SK-N-SH (cell line): ENCODE measurements at regions not wholly inside any gene's neighbourhood (a gene's known extent, or its start where the extent isn't known, plus 50 kb on each side); places are given as distances from the start of the nearest gene placed in this dataset.
A peak's percentile ranks its signal among the peaks of the same experiment; 100 is the strongest.

ENCODE experiments used
- CTCF ChIA-PET: fragments of 300-600, 350-600 bp; formaldehyde crosslinking; extraction: SDS; loops from one replicate; lab custom pipeline; 2021; lab: Yijun Ruan, JAX
- POLR2A ChIA-PET: fragments of 350-600 bp; sonication (Branson Sonifier 250); formaldehyde crosslinking; extraction: SDS; loops from one replicate; lab custom pipeline; 2020; ENCODE audit warnings: antibody characterized with exemption, inconsistent platforms; lab: Yijun Ruan, JAX
- DNase-seq: peaks from one replicate; pipeline ENCODE4 v3.0.0; 2012
- H2AFZ ChIP-seq: fragments of 200-600 bp; sonication (generic); 2 replicates; pipeline ENCODE4 v1.8.1; 2016; ENCODE audit warnings: antibody characterized with exemption, mild to moderate bottlenecking, low read depth
- H3F3A ChIP-seq: fragments of 200-600 bp; sonication (generic); replicated peaks from 2 replicates; pipeline ENCODE3; 2016; ENCODE audit warnings: antibody characterized with exemption, mild to moderate bottlenecking; ENCODE audit not compliant: insufficient read depth
- H3K27ac ChIP-seq, 2 experiments: fragments of 200-500 bp in 1 of 2; fragments of 200-600 bp in 1 of 2; sonication (Bioruptor generic) in 1 of 2; sonication (generic), shearing (Covaris generic) in 1 of 2; 2 replicates each; pipeline versions ENCODE4 v1.5.1 to v1.6.1; 2014 to 2016; ENCODE audit warnings: low read depth in 2 of 2, inconsistent platforms in 1 of 2, low read length in 1 of 2, mild to moderate bottlenecking in 1 of 2, mixed read lengths in 1 of 2
- H3K27me3 ChIP-seq: fragments of 200-600 bp; sonication (generic), shearing (Covaris generic); 2 replicates; pipeline ENCODE4 v1.6.1; 2016; ENCODE audit warnings: mixed run types; ENCODE audit not compliant: insufficient read depth
- H3K36me3 ChIP-seq, 2 experiments: fragments of 200-500 bp in 1 of 2; fragments of 200-600 bp in 1 of 2; sonication (Bioruptor generic) in 1 of 2; sonication (generic) in 1 of 2; replicated peaks in 1 of 2; 2 replicates each; pipeline versions ENCODE3 to v1.5.1; 2014 to 2016; ENCODE audit warnings: low read length in 1 of 2, mild to moderate bottlenecking in 1 of 2; ENCODE audit not compliant: insufficient read depth in 2 of 2, control insufficient read depth in 1 of 2
- H3K4me1 ChIP-seq, 2 experiments: fragments of 200-500 bp in 1 of 2; fragments of 200-600 bp in 1 of 2; sonication (Bioruptor generic) in 1 of 2; sonication (generic), shearing (Covaris generic) in 1 of 2; 2 replicates each; pipeline versions ENCODE4 v1.5.1 to v1.6.1; 2014 to 2016; ENCODE audit warnings: low read depth in 1 of 2, low read length in 1 of 2, mixed run types in 1 of 2; ENCODE audit not compliant: insufficient read depth in 2 of 2, control insufficient read depth in 1 of 2
- H3K4me2 ChIP-seq: fragments of 200-600 bp; sonication (generic), shearing (Covaris generic); 2 replicates; pipeline ENCODE4 v1.6.1; 2017; ENCODE audit warnings: mixed run types
- H3K4me3 ChIP-seq, 2 experiments: fragments of 200-500 bp in 1 of 2; fragments of 200-600 bp in 1 of 2; sonication (Bioruptor generic) in 1 of 2; sonication (generic), shearing (Covaris generic) in 1 of 2; 2 replicates each; pipeline versions ENCODE4 v1.5.1 to v1.8.1; 2014 to 2016; ENCODE audit warnings: low read depth in 2 of 2, inconsistent platforms in 1 of 2, low read length in 1 of 2, mild to moderate bottlenecking in 1 of 2, mixed read lengths in 1 of 2, moderate library complexity in 1 of 2
- H3K79me2 ChIP-seq: fragments of 200-600 bp; sonication (generic); 2 replicates; pipeline ENCODE4 v1.8.1; 2017; ENCODE audit warnings: mild to moderate bottlenecking; ENCODE audit not compliant: insufficient read depth
- H3K9ac ChIP-seq: fragments of 200-600 bp; sonication (generic); 2 replicates; pipeline ENCODE4 v1.6.1; 2017; ENCODE audit warnings: mixed run types
- H3K9me2 ChIP-seq: fragments of 200-600 bp; sonication (generic); 2 replicates; pipeline ENCODE4 v1.6.1; 2017; ENCODE audit warnings: mixed run types
- H3K9me3 ChIP-seq: fragments of 200-600 bp; sonication (generic); 2 replicates; pipeline ENCODE4 v1.6.1; 2017; ENCODE audit warnings: mixed run types, mild to moderate bottlenecking, moderate library complexity
- H4K20me1 ChIP-seq: fragments of 200-600 bp; sonication (generic); 2 replicates; pipeline ENCODE4 v1.6.1; 2017; ENCODE audit warnings: mild to moderate bottlenecking, mixed run types; ENCODE audit not compliant: insufficient read depth
- CTCF ChIP-seq: fragments of 200-600 bp; sonication (generic); IDR thresholded peaks from 2 replicates; pipeline ENCODE4 v1.6.1; 2017; ENCODE audit warnings: antibody characterized with exemption, mild to moderate bottlenecking, moderate library complexity
- ELF1 ChIP-seq: IDR thresholded peaks from 2 replicates; pipeline ENCODE4 v1.4.0; 2012
- EP300 ChIP-seq, 2 experiments: IDR thresholded peaks; 2 replicates each; pipeline versions ENCODE4 v1.4.0 to v1.6.1; 2012; ENCODE audit warnings: borderline replicate concordance in 1 of 2, low read depth in 1 of 2, low read length in 1 of 2
- EZH2phosphoT487 ChIP-seq: fragments of 200-600 bp; sonication (generic); IDR thresholded peaks from 2 replicates; pipeline ENCODE4 v1.6.1; 2017; ENCODE audit warnings: low read depth, mixed run types, mild to moderate bottlenecking, antibody characterized with exemption, moderate library complexity, borderline replicate concordance
- FOXJ3 ChIP-seq: sonication (generic); formaldehyde crosslinking; IDR thresholded peaks from 2 replicates; pipeline ENCODE4 v1.5.1; 2020; ENCODE audit warnings: mild to moderate bottlenecking, missing genetic modification reagents
- GATA2 ChIP-seq: sonication (generic); formaldehyde crosslinking; IDR thresholded peaks from 2 replicates; pipeline ENCODE4 v1.5.0; 2020; ENCODE audit warnings: mild to moderate bottlenecking, missing genetic modification reagents
- JUND ChIP-seq: IDR thresholded peaks from 2 replicates; pipeline ENCODE4 v1.4.0; 2012
- MXI1 ChIP-seq: IDR thresholded peaks from 2 replicates; pipeline ENCODE4 v1.6.1; 2012; ENCODE audit warnings: mild to moderate bottlenecking, low read depth, low read length, improper control_type of control experiment
- RAD21 ChIP-seq: IDR thresholded peaks from 2 replicates; pipeline ENCODE4 v1.6.1; 2012; ENCODE audit warnings: mild to moderate bottlenecking, low read length
- RCOR1 ChIP-seq: fragments of 150-350 bp; IDR thresholded peaks from 2 replicates; pipeline ENCODE4 v1.6.1; 2017; ENCODE audit warnings: antibody characterized with exemption, low read length
- REST ChIP-seq: IDR thresholded peaks from 2 replicates; pipeline ENCODE4 v1.6.1; 2012; ENCODE audit warnings: mild to moderate bottlenecking, low read depth, low read length, moderate library complexity
- TCF12 ChIP-seq: IDR thresholded peaks from 2 replicates; pipeline ENCODE4 v1.4.0; 2012
- WGBS: methylation state at CpG from one replicate; pipeline ENCODE4 v1.1.6; 2017; ENCODE audit warnings: low lambda C conversion rate; 5-methylcytosine and 5-hydroxymethylcytosine counted together

- 48% methylated on average over 4 of the region's 6 CpGs for WGBS
- Histone ChIP-seq H3K4me2 (no peak overlapping the region), H3K9me3 (no peaks in the 10 kb centered on the region), H3K79me2 (no peaks in the 10 kb centered on the region), H3K4me1 (peaks cover 0 to 47% of the 10 kb centered on the region in 2 experiments; a peak in 2 of 4 replicates), H3K9me2 (no peaks in the 10 kb centered on the region), H3K9ac (no peak overlapping the region), H3K4me3 (no peak overlapping the region), H3K36me3 (no peaks in the 10 kb centered on the region), H3F3A (no peaks in the 10 kb centered on the region), H2AFZ (no peak overlapping the region), H3K27ac (peak overlapping the region in 1 of 2 experiments; percentile 78; a peak in 2 of 4 replicates), H3K27me3 (no peaks in the 10 kb centered on the region), H4K20me1 (no peaks in the 10 kb centered on the region)
- no peak for TF ChIP-seq JUND
- TF ChIP-seq RCOR1, result peak; percentile 85
- peak; percentile 88 for TF ChIP-seq GATA2
- no peak for TF ChIP-seq CTCF
- TF ChIP-seq MXI1, result peak; percentile 87
- TF ChIP-seq EP300 (IDR thresholded peaks at IDR 0.05; ENCODE audit: borderline replicate concordance in 1 of 2, low read depth in 1 of 2, low read length in 1 of 2), result peak in 1 of 2 experiments; percentile 90; a peak in 2 of 4 replicates
- no peak for TF ChIP-seq ELF1
- TF ChIP-seq TCF12, result peak; percentile 18; the same call in 1 of the 2 replicates
- TF ChIP-seq RAD21, result peak; percentile 2; the same call in 1 of the 2 replicates
- no peak for TF ChIP-seq REST
- no peak for TF ChIP-seq EZH2phosphoT487
- peak; percentile 88 for TF ChIP-seq FOXJ3 (CRISPR knock-in tag)
- POLR2A ChIA-PET, result interaction anchor here (0.6 to 1.2 kb wide), 3 partner anchors 8 to 234 kb away, joined by 3 to 4 read pairs (median 3); no protein-coding TSS in a partner anchor
- CTCF ChIA-PET, result interaction anchor here (0.7 to 3.0 kb wide), 14 partner anchors 8 to 650 kb away, joined by 3 to 12 read pairs (median 4); no protein-coding TSS in a partner anchor
- peak; percentile 82 for DNase-seq
Measured at GRCh38 chr2:100207411-100207885, 65.1 kb upstream of the AFF3 start.
